GM18520 (cell line): ENCODE measurements at regions not wholly inside any gene's neighbourhood (a gene's known extent, or its start where the extent isn't known, plus 50 kb on each side); places are given as distances from the start of the nearest gene placed in this dataset.

Source experiments
- ATAC-seq: cut with Tn5 transposase; IDR thresholded peaks from one replicate; pipeline ENCODE4 v1.9.1; 2021; ENCODE audit not compliant: unreplicated experiment

GRCh38 chr4:145251391-145251790 is 71.0 kb upstream of the OTUD4 start:
- no peak for ATAC-seq

GRCh38 chr4:145248971-145249370 is 68.6 kb upstream of the OTUD4 start:
- no peak for ATAC-seq

DNA sequence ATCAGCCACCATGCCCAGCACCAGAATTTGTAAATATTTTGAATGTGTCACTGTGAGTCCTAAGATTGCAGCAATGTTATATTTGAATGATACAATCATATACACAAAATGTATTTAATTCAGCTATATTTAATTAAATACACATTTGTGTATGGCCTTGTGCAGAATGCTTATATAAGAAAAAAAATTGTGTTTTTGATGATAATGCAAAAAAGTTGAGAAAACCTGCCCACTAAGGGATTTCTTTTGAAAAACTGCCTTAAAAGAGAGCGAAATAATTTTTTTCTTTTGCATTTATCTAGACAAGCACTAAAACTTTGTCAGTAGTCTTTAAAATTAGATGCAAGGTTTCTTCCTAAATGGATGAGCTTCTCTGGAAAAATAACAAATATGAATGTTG is 68.1 kb upstream of the OTUD4 start:
- no peak for ATAC-seq

- ATAC-seq, result peak; percentile 96
Measured at GRCh38 chr4:145234091-145234706, 53.8 kb upstream of the OTUD4 start.

GRCh38 chr4:145231906-145232700 is 51.7 kb upstream of the OTUD4 start:
- no peak for ATAC-seq

DNA sequence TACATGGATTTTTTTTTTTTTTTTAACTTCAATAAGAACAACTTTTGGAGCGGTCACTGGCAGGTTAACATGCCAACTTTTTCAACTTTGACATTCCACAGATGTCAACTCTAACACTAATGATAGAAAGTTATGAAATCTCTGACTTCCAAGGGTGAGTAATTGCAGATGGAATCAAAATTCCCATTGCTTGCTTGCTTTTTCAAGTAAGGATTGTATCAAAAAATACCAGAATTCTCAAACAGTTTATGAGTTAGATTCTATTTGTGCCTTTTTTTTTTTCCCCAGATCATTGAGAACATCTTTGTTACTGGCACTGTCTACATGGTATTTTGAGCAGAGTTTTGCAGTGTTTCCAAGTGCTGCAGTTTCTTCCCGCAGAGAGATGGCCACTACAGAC is 50.3 kb upstream of the OTUD4 start:
- no peak for ATAC-seq
